Neuronal stem cell (in vitro differentiated cells): ENCODE measurements at regions not wholly inside any gene's neighbourhood (a gene's known extent, or its start where the extent isn't known, plus 50 kb on each side); places are given as distances from the start of the nearest gene placed in this dataset.

Experiments
- DNase-seq: peaks from one replicate; pipeline ENCODE4 v3.0.0-alpha.2; 2013; ENCODE audit warnings: low spot score
- H2AFZ ChIP-seq: one replicate; pipeline ENCODE4 v1.6.1; 2013; ENCODE audit warnings: mild to moderate bottlenecking, low read length, inconsistent platforms
- H2AK5ac ChIP-seq: 2 replicates; pipeline ENCODE4 v1.6.1; 2013; ENCODE audit warnings: low read depth, mild to moderate bottlenecking, inconsistent platforms, low read length, moderate library complexity, mixed read lengths
- H2BK120ac ChIP-seq: 2 replicates; pipeline ENCODE4 v1.6.1; 2013; ENCODE audit warnings: low read depth, mild to moderate bottlenecking, inconsistent platforms, low read length, moderate library complexity, mixed read lengths
- H2BK12ac ChIP-seq: one replicate; pipeline ENCODE4 v1.6.1; 2013; ENCODE audit warnings: low read length, inconsistent platforms
- H2BK15ac ChIP-seq: 2 replicates; pipeline ENCODE4 v1.6.1; 2013; ENCODE audit warnings: mild to moderate bottlenecking, low read length, inconsistent platforms, mixed read lengths
- H2BK5ac ChIP-seq: one replicate; pipeline ENCODE4 v1.6.1; 2013; ENCODE audit warnings: inconsistent platforms, mild to moderate bottlenecking, low read length, moderate library complexity
- H3K14ac ChIP-seq: one replicate; pipeline ENCODE4 v1.6.1; 2013; ENCODE audit warnings: low read length, inconsistent platforms
- H3K18ac ChIP-seq: 2 replicates; pipeline ENCODE4 v1.6.1; 2013; ENCODE audit warnings: low read length, inconsistent platforms
- H3K23ac ChIP-seq: 2 replicates; pipeline ENCODE4 v1.6.1; 2013; ENCODE audit warnings: low read depth, mild to moderate bottlenecking, mixed read lengths, low read length, inconsistent platforms; ENCODE audit not compliant: poor library complexity
- H3K27ac ChIP-seq: replicated peaks from 3 replicates; pipeline ENCODE4 v1.5.1; 2013; ENCODE audit warnings: low read length, inconsistent platforms
- H3K27me3 ChIP-seq, 3 experiments: 2 replicates each; pipeline ENCODE4 v1.6.1; 2013; ENCODE audit warnings: low read length in 3 of 3, mild to moderate bottlenecking in 2 of 3, inconsistent platforms in 1 of 3, low read depth in 1 of 3, mixed read lengths in 1 of 3, moderate library complexity in 1 of 3; ENCODE audit not compliant: control insufficient read depth in 3 of 3, insufficient read depth in 3 of 3
- H3K36me3 ChIP-seq, 2 donors: replicated peaks in 1 of 2; 2 replicates each; pipeline ENCODE4 v1.6.1; 2013; ENCODE audit warnings: low read length in 2 of 2; ENCODE audit not compliant: control insufficient read depth in 2 of 2, insufficient read depth in 2 of 2
- H3K4ac ChIP-seq: 2 replicates; pipeline ENCODE4 v1.6.1; 2013; ENCODE audit warnings: inconsistent platforms, mild to moderate bottlenecking, low read length, moderate library complexity
- H3K4me1 ChIP-seq, 2 donors: 1 replicate in 1 of 2; 2 replicates in 1 of 2; pipeline ENCODE4 v1.6.1; 2013; ENCODE audit warnings: low read length in 2 of 2, low read depth in 1 of 2; ENCODE audit not compliant: control insufficient read depth in 2 of 2, insufficient read depth in 1 of 2
- H3K4me2 ChIP-seq: one replicate; pipeline ENCODE4 v1.6.1; 2013; ENCODE audit warnings: mild to moderate bottlenecking, low read length, inconsistent platforms; ENCODE audit not compliant: insufficient read depth, poor library complexity, severe bottlenecking
- H3K4me3 ChIP-seq, 2 donors: 2 replicates each; pipeline ENCODE4 v1.5.1; 2013; ENCODE audit warnings: low read length in 2 of 2, mild to moderate bottlenecking in 2 of 2, inconsistent platforms in 1 of 2, moderate library complexity in 1 of 2
- H3K79me1 ChIP-seq: one replicate; pipeline ENCODE4 v1.6.1; 2013; ENCODE audit warnings: low read depth, mild to moderate bottlenecking, inconsistent platforms, low read length, moderate library complexity
- H3K9ac ChIP-seq: one replicate; pipeline ENCODE4 v1.6.1; 2013; ENCODE audit warnings: mild to moderate bottlenecking, low read depth, low read length, inconsistent platforms; ENCODE audit not compliant: poor library complexity
- H3K9me3 ChIP-seq, 2 donors: replicated peaks in 1 of 2; 2 replicates each; pipeline versions ENCODE3 to v1.6.1; 2013; ENCODE audit warnings: low read length in 2 of 2, mild to moderate bottlenecking in 2 of 2, inconsistent platforms in 1 of 2, low read depth in 1 of 2, mixed read lengths in 1 of 2, moderate library complexity in 1 of 2; ENCODE audit not compliant: control insufficient read depth in 2 of 2, insufficient read depth in 1 of 2
- H4K8ac ChIP-seq: one replicate; pipeline ENCODE4 v1.6.1; 2013; ENCODE audit warnings: low read depth, mild to moderate bottlenecking, inconsistent platforms, low read length, moderate library complexity
- H4K91ac ChIP-seq: one replicate; pipeline ENCODE4 v1.6.1; 2013; ENCODE audit warnings: low read length, low read depth, mild to moderate bottlenecking, inconsistent platforms; ENCODE audit not compliant: poor library complexity
- WGBS, 2 donors: extraction: QIAGEN DNeasy Blood & Tissue Kit; methylation state at CpG; one replicate each; pipeline ENCODE4 v1.1.7; 2013; ENCODE audit warnings: missing lambda C conversion rate in 2 of 2, mixed read lengths in 1 of 2; ENCODE audit not compliant: insufficient read length in 2 of 2, insufficient replicate concordance in 1 of 2; ENCODE audit errors: extremely low coverage in 2 of 2; 5-methylcytosine and 5-hydroxymethylcytosine counted together

DNA sequence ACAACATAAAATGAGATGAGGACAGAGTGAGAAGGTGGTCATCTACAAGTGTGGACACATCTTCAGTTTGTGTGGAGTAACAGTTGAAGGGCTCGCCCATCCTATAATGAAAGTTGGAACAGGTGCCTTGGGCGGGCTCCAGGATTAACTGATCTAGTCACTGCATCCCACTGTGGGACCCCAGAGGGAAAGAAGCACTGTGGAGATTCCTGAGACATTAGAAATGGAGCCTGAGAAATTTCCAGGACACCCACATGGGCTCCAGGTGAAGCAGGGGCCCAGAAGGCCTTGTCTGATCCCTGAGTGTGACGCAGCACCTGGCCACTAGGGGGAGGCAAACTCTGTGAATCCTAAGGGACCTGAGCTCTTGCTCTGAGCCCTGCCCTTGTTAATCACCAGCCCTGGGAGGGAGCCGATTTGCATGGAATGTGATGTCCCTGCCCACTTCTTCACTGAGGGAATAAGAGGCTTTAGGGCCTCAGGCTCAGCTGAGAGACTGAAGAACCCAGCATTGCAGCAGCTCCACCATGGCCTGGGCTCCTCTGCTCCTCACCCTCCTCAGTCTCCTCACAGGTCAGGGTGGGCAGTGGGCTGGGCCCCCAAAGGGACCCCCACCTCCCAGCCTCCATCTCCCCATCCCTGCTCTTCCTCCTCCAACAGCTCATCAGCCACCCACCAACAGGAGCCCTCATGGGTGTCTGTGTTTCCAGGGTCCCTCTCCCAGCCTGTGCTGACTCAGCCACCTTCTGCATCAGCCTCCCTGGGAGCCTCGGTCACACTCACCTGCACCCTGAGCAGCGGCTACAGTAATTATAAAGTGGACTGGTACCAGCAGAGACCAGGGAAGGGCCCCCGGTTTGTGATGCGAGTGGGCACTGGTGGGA, 98.4 kb downstream of the VPREB1 start:
- no peaks in the 10 kb centered on the region for H3K36me3 ChIP-seq
- no peak overlapping the region for H2BK5ac ChIP-seq
- no peak overlapping the region for H3K27ac ChIP-seq
- no CpG with 5 or more reads among the region's 8 CpGs for WGBS, 2 donors
- no peak overlapping the region for H2BK12ac ChIP-seq
- H3K79me1 ChIP-seq: no peaks in the 10 kb centered on the region
- H3K27me3 ChIP-seq: peaks cover 2 to 33% (median 19%) of the 10 kb centered on the region in 3 experiments
- H3K4me2 ChIP-seq: no peak overlapping the region
- no peak overlapping the region for H2BK15ac ChIP-seq
- H3K18ac ChIP-seq: no peak overlapping the region
- H3K23ac ChIP-seq: peak overlapping the region; percentile 50
- H3K14ac ChIP-seq: no peak overlapping the region
- peaks cover under 1% of the 10 kb centered on the region in 2 donors for H3K4me1 ChIP-seq
- H3K9ac ChIP-seq: no peak overlapping the region
- DNase-seq: peak; percentile 57
- H3K9me3 ChIP-seq: peaks cover 0 to 2% of the 10 kb centered on the region in 2 donors
- H4K91ac ChIP-seq: no peak overlapping the region
- H4K8ac ChIP-seq: no peak overlapping the region
- peak overlapping the region; percentile 11 for H2BK120ac ChIP-seq
- H2AFZ ChIP-seq: no peak overlapping the region
- no peak overlapping the region for H3K4me3 ChIP-seq
- H3K4ac ChIP-seq: no peak overlapping the region
- peak overlapping the region; percentile 21 for H2AK5ac ChIP-seq

DNA sequence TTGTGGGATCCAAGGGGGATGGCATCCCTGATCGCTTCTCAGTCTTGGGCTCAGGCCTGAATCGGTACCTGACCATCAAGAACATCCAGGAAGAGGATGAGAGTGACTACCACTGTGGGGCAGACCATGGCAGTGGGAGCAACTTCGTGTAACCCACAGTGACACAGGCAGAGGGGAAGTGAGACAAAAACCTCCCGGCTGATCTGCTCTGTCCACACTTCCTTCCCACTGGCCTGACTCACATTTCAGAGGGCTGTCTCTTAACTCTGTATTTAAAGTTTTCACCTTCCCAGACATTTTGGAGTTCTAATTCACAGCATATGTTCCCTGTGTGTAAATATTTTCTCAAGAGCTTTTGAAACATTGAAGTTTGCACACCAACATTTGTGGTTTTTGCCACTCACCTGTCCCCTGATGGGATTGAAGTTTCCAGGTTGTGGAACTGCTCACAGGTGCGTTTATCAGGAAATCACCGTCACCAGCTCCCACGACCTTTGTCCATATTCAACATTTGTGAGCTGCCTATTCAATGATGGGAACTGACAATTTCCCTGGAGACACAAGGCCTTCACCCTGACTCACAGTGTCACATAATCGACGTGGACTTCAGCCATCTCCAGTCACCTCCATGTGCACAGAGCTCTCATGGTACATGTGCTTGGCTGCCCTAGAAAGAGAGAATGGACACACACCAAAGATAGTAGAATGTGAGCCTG, 99.2 kb downstream of the VPREB1 start:
- Histone ChIP-seq H3K18ac (no peak overlapping the region), H3K4me2 (no peak overlapping the region), H2BK5ac (no peak overlapping the region), H4K8ac (no peak overlapping the region), H3K4me1 (peaks cover 3 to 7% of the 10 kb centered on the region in 2 donors), H2BK120ac (peak overlapping the region; percentile 11), H3K9me3 (peaks cover 0 to 2% of the 10 kb centered on the region in 2 donors), H3K36me3 (no peaks in the 10 kb centered on the region), H3K27me3 (peaks cover 0 to 33% (median 16%) of the 10 kb centered on the region in 3 experiments), H2BK15ac (no peak overlapping the region), H2BK12ac (no peak overlapping the region), H3K9ac (no peak overlapping the region), H2AFZ (no peak overlapping the region), H2AK5ac (peak overlapping the region; percentile 21), H3K23ac (peak overlapping the region; percentile 19), H3K4me3 (no peak overlapping the region), H3K27ac (no peak overlapping the region), H3K79me1 (no peaks in the 10 kb centered on the region), H3K4ac (no peak overlapping the region), H4K91ac (no peak overlapping the region), H3K14ac (peak overlapping the region; percentile 73)
- WGBS, 2 donors: no CpG with 5 or more reads among the region's 9 CpGs
- no peak for DNase-seq

DNA sequence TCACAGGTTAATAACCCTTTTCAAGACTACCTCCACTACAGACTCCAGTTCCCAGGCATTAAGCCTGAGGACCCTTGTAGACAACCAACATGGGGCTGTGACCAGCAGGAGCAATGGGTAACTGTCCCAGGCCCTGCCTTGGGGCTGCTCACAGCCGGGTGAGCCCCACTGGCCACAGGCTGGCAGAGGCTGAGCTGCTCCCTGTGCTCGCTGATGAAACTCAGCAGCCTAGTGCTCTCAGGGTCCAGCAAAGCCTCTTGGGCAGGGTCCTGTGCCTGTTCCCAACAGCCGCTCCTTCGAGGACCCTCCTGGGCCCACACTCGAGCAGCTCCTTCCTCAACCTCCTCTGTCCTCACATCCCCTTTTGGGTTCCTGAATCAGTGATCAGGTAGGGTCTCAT, 99.8 kb downstream of the VPREB1 start:
- H2BK120ac ChIP-seq: no peak overlapping the region
- H3K9me3 ChIP-seq: peaks cover 0 to 2% of the 10 kb centered on the region in 2 donors
- H3K14ac ChIP-seq: no peak overlapping the region
- H3K23ac ChIP-seq: peak overlapping the region; percentile 43
- no peak overlapping the region for H2AK5ac ChIP-seq
- H3K9ac ChIP-seq: no peak overlapping the region
- H3K27me3 ChIP-seq: peaks cover 0 to 38% (median 12%) of the 10 kb centered on the region in 3 experiments
- H2BK15ac ChIP-seq: no peak overlapping the region
- no peaks in the 10 kb centered on the region for H3K36me3 ChIP-seq
- no peak overlapping the region for H3K27ac ChIP-seq
- H3K18ac ChIP-seq: no peak overlapping the region
- H3K4ac ChIP-seq: no peak overlapping the region
- no peak for DNase-seq
- no peaks in the 10 kb centered on the region for H3K79me1 ChIP-seq
- H4K91ac ChIP-seq: no peak overlapping the region
- no peak overlapping the region for H3K4me2 ChIP-seq
- no peak overlapping the region for H2BK12ac ChIP-seq
- peaks cover 4 to 12% of the 10 kb centered on the region in 2 donors for H3K4me1 ChIP-seq
- WGBS, 2 donors: no CpG with 5 or more reads among the region's 5 CpGs
- no peak overlapping the region for H4K8ac ChIP-seq
- no peak overlapping the region for H2BK5ac ChIP-seq
- H2AFZ ChIP-seq: no peak overlapping the region
- no peak overlapping the region for H3K4me3 ChIP-seq

DNA sequence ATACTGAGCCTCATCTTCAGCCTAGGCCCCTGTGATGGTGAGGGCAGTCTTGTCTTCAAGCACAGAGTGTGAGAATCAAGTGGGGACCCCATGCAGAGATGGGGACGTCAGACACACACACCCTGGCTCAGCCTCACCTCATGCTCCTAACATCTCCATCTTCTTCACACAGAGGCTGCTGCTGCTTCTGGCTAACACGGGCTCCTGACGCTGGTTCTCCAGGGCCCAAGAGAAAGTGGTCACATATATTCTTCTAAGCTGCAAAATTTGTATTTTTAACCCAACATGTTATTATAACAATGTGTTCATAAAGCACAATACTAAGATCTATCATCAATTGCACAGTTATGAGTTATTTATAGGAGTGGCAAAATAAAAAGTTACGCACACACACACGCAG, 101.2 kb downstream of the VPREB1 start:
- Histone ChIP-seq H3K4me3 (no peak overlapping the region), H3K36me3 (no peaks in the 10 kb centered on the region), H3K14ac (no peak overlapping the region), H2BK5ac (no peak overlapping the region), H4K91ac (no peak overlapping the region), H2BK12ac (no peak overlapping the region), H3K4me2 (no peak overlapping the region), H3K4me1 (peaks cover 4 to 12% of the 10 kb centered on the region in 2 donors), H4K8ac (no peak overlapping the region), H3K18ac (no peak overlapping the region), H3K4ac (no peak overlapping the region), H2BK120ac (no peak overlapping the region), H2AK5ac (no peak overlapping the region), H3K27ac (no peak overlapping the region), H2BK15ac (no peak overlapping the region), H3K9ac (no peak overlapping the region), H2AFZ (no peak overlapping the region), H3K23ac (no peak overlapping the region), H3K27me3 (peaks cover 0 to 37% (median 8%) of the 10 kb centered on the region in 3 experiments), H3K9me3 (peaks cover 0 to 2% of the 10 kb centered on the region in 2 donors), H3K79me1 (no peaks in the 10 kb centered on the region)
- WGBS, 2 donors: no CpG with 5 or more reads among the region's 5 CpGs
- no peak for DNase-seq
